ENCODE measurements at regions not wholly inside any gene's neighbourhood (a gene's known extent, or its start where the extent isn't known, plus 50 kb on each side); places are given as distances from the start of the nearest gene placed in this dataset.
"Not testable (repeated sequence)": the region's sequence is repeated elsewhere in the genome, so short reads cannot be mapped to it uniquely, and the experiment has no call there.

- Histone ChIP-seq H4K20me1 (ENCODE audit: insufficient read depth, low read depth, low read length) (no peaks in the 10 kb centered on the region), H3K27ac (ENCODE audit: low read length) (no peak overlapping the region), H3K79me2 (ENCODE audit: low read length) (no peaks in the 10 kb centered on the region), H3K9me3 (ENCODE audit: low read length) (peaks cover 28% of the 10 kb centered on the region), H3K4me2 (ENCODE audit: low read depth, low read length, poor library complexity, severe bottlenecking) (no peak overlapping the region), H2AFZ (ENCODE audit: low read length) (no peak overlapping the region), H3K9ac (ENCODE audit: low read length) (no peak overlapping the region), H3K4me3 (ENCODE audit: low read length) (no peak overlapping the region), H3K4me1 (ENCODE audit: low read length) (no peaks in the 10 kb centered on the region), H3K27me3 (ENCODE audit: low read length) (no peaks in the 10 kb centered on the region), H3K36me3 (ENCODE audit: insufficient read depth, low read length) (no peaks in the 10 kb centered on the region), H3K9me2 (replicated peaks; ENCODE audit: insufficient read depth, low read length) (no peaks in the 10 kb centered on the region)
- no peak for DNase-seq
Measured at GRCh38 chrX:30085571-30085970, 129.8 kb upstream of the MAGEB2 start.

- H3K9ac ChIP-seq (ENCODE audit: low read length): no peak overlapping the region
- no peak overlapping the region for H2AFZ ChIP-seq (ENCODE audit: low read length)
- no peaks in the 10 kb centered on the region; the same call in 1 of the 2 replicates for H3K9me3 ChIP-seq (ENCODE audit: low read length)
- no peak overlapping the region for H3K4me2 ChIP-seq (ENCODE audit: low read depth, low read length, poor library complexity, severe bottlenecking)
- no peaks in the 10 kb centered on the region for H3K79me2 ChIP-seq (ENCODE audit: low read length)
- H3K9me2 ChIP-seq (replicated peaks; ENCODE audit: insufficient read depth, low read length): no peaks in the 10 kb centered on the region
- no peaks in the 10 kb centered on the region for H3K36me3 ChIP-seq (ENCODE audit: insufficient read depth, low read length)
- H3K4me3 ChIP-seq (ENCODE audit: low read length): no peak overlapping the region
- H3K4me1 ChIP-seq (ENCODE audit: low read length): no peaks in the 10 kb centered on the region
- H3K27me3 ChIP-seq (ENCODE audit: low read length): no peaks in the 10 kb centered on the region
- no peak overlapping the region for H3K27ac ChIP-seq (ENCODE audit: low read length)
- DNase-seq: no peak
- H4K20me1 ChIP-seq (ENCODE audit: insufficient read depth, low read depth, low read length): no peaks in the 10 kb centered on the region
Measured at GRCh38 chrX:30111431-30111830, 103.9 kb upstream of the MAGEB2 start.

GRCh38 chrX:30141966-30142365 lies 73.4 kb upstream of the MAGEB2 start:
- peak; percentile 81 for DNase-seq

GRCh38 chrX:30144221-30144620 lies 71.1 kb upstream of the MAGEB2 start:
- Histone ChIP-seq H3K36me3 (ENCODE audit: insufficient read depth, low read length) (no peaks in the 10 kb centered on the region), H3K27ac (ENCODE audit: low read length) (no peak overlapping the region), H4K20me1 (ENCODE audit: insufficient read depth, low read depth, low read length) (no peaks in the 10 kb centered on the region), H3K4me2 (ENCODE audit: low read depth, low read length, poor library complexity, severe bottlenecking) (no peak overlapping the region), H3K27me3 (ENCODE audit: low read length) (no peaks in the 10 kb centered on the region), H2AFZ (ENCODE audit: low read length) (no peak overlapping the region), H3K9me3 (ENCODE audit: low read length) (no peaks in the 10 kb centered on the region; the same call in 1 of the 2 replicates), H3K4me3 (ENCODE audit: low read length) (no peak overlapping the region), H3K9ac (ENCODE audit: low read length) (no peak overlapping the region), H3K79me2 (ENCODE audit: low read length) (no peaks in the 10 kb centered on the region), H3K4me1 (ENCODE audit: low read length) (no peaks in the 10 kb centered on the region), H3K9me2 (replicated peaks; ENCODE audit: insufficient read depth, low read length) (no peaks in the 10 kb centered on the region)
- no peak for DNase-seq

More at GRCh38 chrX:30141966-30142365, 73.4 kb upstream of the MAGEB2 start:
- Histone ChIP-seq H3K4me3 (ENCODE audit: low read length) (no peak overlapping the region), H3K27me3 (ENCODE audit: low read length) (no peaks in the 10 kb centered on the region), H4K20me1 (ENCODE audit: insufficient read depth, low read depth, low read length) (no peaks in the 10 kb centered on the region), H3K9me3 (ENCODE audit: low read length) (no peaks in the 10 kb centered on the region; the same call in 1 of the 2 replicates), H3K4me2 (ENCODE audit: low read depth, low read length, poor library complexity, severe bottlenecking) (no peak overlapping the region), H3K36me3 (ENCODE audit: insufficient read depth, low read length) (no peaks in the 10 kb centered on the region), H3K9me2 (replicated peaks; ENCODE audit: insufficient read depth, low read length) (no peaks in the 10 kb centered on the region), H3K79me2 (ENCODE audit: low read length) (no peaks in the 10 kb centered on the region), H3K27ac (ENCODE audit: low read length) (no peak overlapping the region), H3K9ac (ENCODE audit: low read length) (no peak overlapping the region), H3K4me1 (ENCODE audit: low read length) (no peaks in the 10 kb centered on the region), H2AFZ (ENCODE audit: low read length) (no peak overlapping the region)

- Histone ChIP-seq H3K27ac (ENCODE audit: low read length) (no peak overlapping the region), H2AFZ (ENCODE audit: low read length) (no peak overlapping the region), H4K20me1 (ENCODE audit: insufficient read depth, low read depth, low read length) (no peaks in the 10 kb centered on the region), H3K4me1 (ENCODE audit: low read length) (no peaks in the 10 kb centered on the region), H3K4me2 (ENCODE audit: low read depth, low read length, poor library complexity, severe bottlenecking) (no peak overlapping the region), H3K9ac (ENCODE audit: low read length) (no peak overlapping the region), H3K4me3 (ENCODE audit: low read length) (no peak overlapping the region), H3K27me3 (ENCODE audit: low read length) (no peaks in the 10 kb centered on the region), H3K9me3 (ENCODE audit: low read length) (no peaks in the 10 kb centered on the region), H3K9me2 (replicated peaks; ENCODE audit: insufficient read depth, low read length) (no peaks in the 10 kb centered on the region), H3K36me3 (ENCODE audit: insufficient read depth, low read length) (no peaks in the 10 kb centered on the region), H3K79me2 (ENCODE audit: low read length) (no peaks in the 10 kb centered on the region)
- no peak for DNase-seq
Measured at GRCh38 chrX:30144971-30145731, 70.2 kb upstream of the MAGEB2 start.

GRCh38 chrX:30147996-30148643 lies 67.2 kb upstream of the MAGEB2 start:
- no peak overlapping the region for H2AFZ ChIP-seq (ENCODE audit: low read length)
- no peaks in the 10 kb centered on the region for H3K9me3 ChIP-seq (ENCODE audit: low read length)
- H3K27ac ChIP-seq (ENCODE audit: low read length): no peak overlapping the region
- no peaks in the 10 kb centered on the region for H4K20me1 ChIP-seq (ENCODE audit: insufficient read depth, low read depth, low read length)
- H3K4me2 ChIP-seq (ENCODE audit: low read depth, low read length, poor library complexity, severe bottlenecking): no peak overlapping the region
- H3K36me3 ChIP-seq (ENCODE audit: insufficient read depth, low read length): no peaks in the 10 kb centered on the region
- H3K4me1 ChIP-seq (ENCODE audit: low read length): no peaks in the 10 kb centered on the region
- no peak overlapping the region for H3K9ac ChIP-seq (ENCODE audit: low read length)
- H3K4me3 ChIP-seq (ENCODE audit: low read length): no peak overlapping the region
- no peaks in the 10 kb centered on the region for H3K27me3 ChIP-seq (ENCODE audit: low read length)
- DNase-seq: no peak
- no peaks in the 10 kb centered on the region for H3K9me2 ChIP-seq (replicated peaks; ENCODE audit: insufficient read depth, low read length)
- no peaks in the 10 kb centered on the region for H3K79me2 ChIP-seq (ENCODE audit: low read length)

GRCh38 chrX:30149206-30149605 lies 66.2 kb upstream of the MAGEB2 start:
- H3K9me2 ChIP-seq (replicated peaks; ENCODE audit: insufficient read depth, low read length); H3K4me1 ChIP-seq (ENCODE audit: low read length); H3K9ac ChIP-seq (ENCODE audit: low read length); H4K20me1 ChIP-seq (ENCODE audit: insufficient read depth, low read depth, low read length); H3K79me2 ChIP-seq (ENCODE audit: low read length); H2AFZ ChIP-seq (ENCODE audit: low read length); H3K4me3 ChIP-seq (ENCODE audit: low read length); H3K27me3 ChIP-seq (ENCODE audit: low read length); H3K36me3 ChIP-seq (ENCODE audit: insufficient read depth, low read length); H3K9me3 ChIP-seq (ENCODE audit: low read length); H3K27ac ChIP-seq (ENCODE audit: low read length); H3K4me2 ChIP-seq (ENCODE audit: low read depth, low read length, poor library complexity, severe bottlenecking); DNase-seq: not testable (repeated sequence)

GRCh38 chrX:30150196-30150895 lies 65.0 kb upstream of the MAGEB2 start:
- H3K9ac ChIP-seq (ENCODE audit: low read length): no peak overlapping the region
- H3K79me2 ChIP-seq (ENCODE audit: low read length): no peaks in the 10 kb centered on the region
- H3K4me3 ChIP-seq (ENCODE audit: low read length): no peak overlapping the region
- H3K4me2 ChIP-seq (ENCODE audit: low read depth, low read length, poor library complexity, severe bottlenecking): no peak overlapping the region
- DNase-seq: no peak
- H2AFZ ChIP-seq (ENCODE audit: low read length): no peak overlapping the region
- no peaks in the 10 kb centered on the region for H3K9me2 ChIP-seq (replicated peaks; ENCODE audit: insufficient read depth, low read length)
- no peaks in the 10 kb centered on the region for H3K9me3 ChIP-seq (ENCODE audit: low read length)
- no peaks in the 10 kb centered on the region for H3K4me1 ChIP-seq (ENCODE audit: low read length)
- no peaks in the 10 kb centered on the region for H3K36me3 ChIP-seq (ENCODE audit: insufficient read depth, low read length)
- no peaks in the 10 kb centered on the region for H3K27me3 ChIP-seq (ENCODE audit: low read length)
- no peak overlapping the region for H3K27ac ChIP-seq (ENCODE audit: low read length)
- H4K20me1 ChIP-seq (ENCODE audit: insufficient read depth, low read depth, low read length): no peaks in the 10 kb centered on the region
